Epithelial cell of esophagus (primary cell): ENCODE measurements at regions not wholly inside any gene's neighbourhood (a gene's known extent, or its start where the extent isn't known, plus 50 kb on each side); places are given as distances from the start of the nearest gene placed in this dataset.
A peak's percentile ranks its signal among the peaks of the same experiment; 100 is the strongest.

Source experiments
- DNase-seq: peaks from one replicate; pipeline ENCODE4 v3.0.0; 2010; ENCODE audit warnings: low read depth
- H3K4me3 ChIP-seq: 2 replicates; pipeline ENCODE4 v1.5.1; 2011; ENCODE audit warnings: mild to moderate bottlenecking, low read length, control low read depth
- TF ChIP-seq, protein P1 (sequence below): IDR thresholded peaks from 2 replicates; pipeline ENCODE4 v1.5.1; 2011; ENCODE audit warnings: low read depth, mild to moderate bottlenecking, low read length, control low read depth, inconsistent platforms; ENCODE audit not compliant: insufficient read depth; ENCODE audit errors: missing control alignments

- TF ChIP-seq, protein P1, sequence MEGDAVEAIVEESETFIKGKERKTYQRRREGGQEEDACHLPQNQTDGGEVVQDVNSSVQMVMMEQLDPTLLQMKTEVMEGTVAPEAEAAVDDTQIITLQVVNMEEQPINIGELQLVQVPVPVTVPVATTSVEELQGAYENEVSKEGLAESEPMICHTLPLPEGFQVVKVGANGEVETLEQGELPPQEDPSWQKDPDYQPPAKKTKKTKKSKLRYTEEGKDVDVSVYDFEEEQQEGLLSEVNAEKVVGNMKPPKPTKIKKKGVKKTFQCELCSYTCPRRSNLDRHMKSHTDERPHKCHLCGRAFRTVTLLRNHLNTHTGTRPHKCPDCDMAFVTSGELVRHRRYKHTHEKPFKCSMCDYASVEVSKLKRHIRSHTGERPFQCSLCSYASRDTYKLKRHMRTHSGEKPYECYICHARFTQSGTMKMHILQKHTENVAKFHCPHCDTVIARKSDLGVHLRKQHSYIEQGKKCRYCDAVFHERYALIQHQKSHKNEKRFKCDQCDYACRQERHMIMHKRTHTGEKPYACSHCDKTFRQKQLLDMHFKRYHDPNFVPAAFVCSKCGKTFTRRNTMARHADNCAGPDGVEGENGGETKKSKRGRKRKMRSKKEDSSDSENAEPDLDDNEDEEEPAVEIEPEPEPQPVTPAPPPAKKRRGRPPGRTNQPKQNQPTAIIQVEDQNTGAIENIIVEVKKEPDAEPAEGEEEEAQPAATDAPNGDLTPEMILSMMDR = no peak
- H3K4me3 ChIP-seq = no peak overlapping the region
- no peak for DNase-seq
Observed at GRCh38 chr2:81242501-81242900, 937.9 kb upstream of the LRRTM1 start.

DNA sequence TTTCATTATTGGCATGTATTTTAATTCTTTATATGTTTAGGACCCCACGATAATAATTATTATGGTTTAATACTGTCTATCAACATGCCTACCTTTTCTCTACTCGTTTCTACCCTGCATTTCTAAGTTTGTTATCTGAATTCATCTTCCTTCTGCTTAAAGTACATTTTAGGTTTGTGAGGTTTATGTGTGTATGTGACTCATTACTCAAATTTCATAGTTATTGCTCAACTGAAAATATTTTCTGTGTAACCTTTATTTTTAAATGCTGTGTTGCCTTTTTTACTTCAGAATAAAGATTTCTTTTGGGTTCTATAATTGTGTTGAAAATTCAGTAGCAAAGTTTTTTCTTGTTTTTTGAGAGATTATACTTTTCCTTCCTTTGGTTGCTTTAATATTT, 933.9 kb upstream of the LRRTM1 start:
- TF ChIP-seq, protein P1 = no peak
- no peak overlapping the region for H3K4me3 ChIP-seq
- DNase-seq = no peak

GRCh38 chr2:81235601-81236000, 931.0 kb upstream of the LRRTM1 start:
- TF ChIP-seq, protein P1 = no peak
- H3K4me3 ChIP-seq = no peak overlapping the region
- DNase-seq = no peak

- TF ChIP-seq, protein P1 = no peak
- DNase-seq = peak; percentile 2
Observed at GRCh38 chr2:81234711-81235110, 930.2 kb upstream of the LRRTM1 start.

GRCh38 chr2:81225756-81226155, 921.2 kb upstream of the LRRTM1 start:
- TF ChIP-seq, protein P1 = no peak
- DNase-seq = no peak
- H3K4me3 ChIP-seq = no peak overlapping the region

More at GRCh38 chr2:81234711-81235110, 930.2 kb upstream of the LRRTM1 start:
- H3K4me3 ChIP-seq = no peak overlapping the region

GRCh38 chr2:81213598-81213997, 909.0 kb upstream of the LRRTM1 start:
- DNase-seq = no peak
- TF ChIP-seq, protein P1 = no peak
- no peak overlapping the region for H3K4me3 ChIP-seq

- TF ChIP-seq, protein P1 = no peak
- no peak overlapping the region for H3K4me3 ChIP-seq
- no peak for DNase-seq
Observed at GRCh38 chr2:81206216-81206615, 901.7 kb upstream of the LRRTM1 start.
